PFSK-1 (cell line): ENCODE measurements at regions not wholly inside any gene's neighbourhood (a gene's known extent, or its start where the extent isn't known, plus 50 kb on each side); places are given as distances from the start of the nearest gene placed in this dataset.

Experiments
- FOXP2 ChIP-seq: optimal IDR thresholded peaks from 2 replicates; pipeline ENCODE3; 2011; ENCODE audit warnings: borderline replicate concordance, control low read depth, inconsistent platforms; ENCODE audit not compliant: insufficient read depth; ENCODE audit errors: extremely low read length, extremely low read depth
- POLR2AphosphoS5 ChIP-seq: IDR thresholded peaks from 2 replicates; pipeline ENCODE4 v1.6.1; 2012; ENCODE audit warnings: low read depth, mild to moderate bottlenecking, control low read depth, low read length, moderate library complexity
- SIN3A ChIP-seq: IDR thresholded peaks from 2 replicates; pipeline ENCODE4 v1.6.1; 2012; ENCODE audit warnings: mild to moderate bottlenecking, low read length, moderate library complexity, borderline replicate concordance; ENCODE audit not compliant: insufficient read depth
- TAF1 ChIP-seq: IDR thresholded peaks from 2 replicates; pipeline ENCODE4 v1.6.1; 2012; ENCODE audit warnings: low read length, control low read depth, borderline replicate concordance; ENCODE audit not compliant: insufficient read depth
- TF ChIP-seq, protein P1 (sequence below), 2 experiments: IDR thresholded peaks; 2 replicates each; pipeline versions ENCODE4 v1.6.1 to v1.8.0; 2011 to 2012; ENCODE audit warnings: low read depth in 2 of 2, low read length in 2 of 2, control low read depth in 1 of 2, inconsistent platforms in 1 of 2, mild to moderate bottlenecking in 1 of 2, moderate library complexity in 1 of 2; ENCODE audit not compliant: insufficient read depth in 1 of 2

DNA sequence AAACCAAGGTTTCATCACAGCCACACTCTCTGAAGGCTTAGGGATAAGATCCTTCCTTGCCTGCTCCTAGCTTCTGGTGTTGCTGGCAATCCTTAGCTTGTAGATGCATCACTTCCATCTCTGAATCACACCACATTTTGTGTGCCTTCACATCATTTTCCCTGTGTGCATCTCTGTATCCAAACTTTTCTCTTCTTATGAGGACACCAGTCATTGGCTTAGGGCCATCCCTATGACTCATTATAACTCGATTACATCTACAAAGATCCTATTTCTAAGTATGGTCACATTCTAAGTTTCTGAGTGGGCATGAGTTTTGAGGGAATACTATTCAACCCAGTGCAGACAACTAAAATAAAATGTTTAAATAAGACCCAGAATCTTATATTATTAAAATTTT, 121.7 kb downstream of the C7orf25 start:
- TF ChIP-seq FOXP2 (no peak), POLR2AphosphoS5 (no peak), TAF1 (no peak), SIN3A (no peak)

DNA sequence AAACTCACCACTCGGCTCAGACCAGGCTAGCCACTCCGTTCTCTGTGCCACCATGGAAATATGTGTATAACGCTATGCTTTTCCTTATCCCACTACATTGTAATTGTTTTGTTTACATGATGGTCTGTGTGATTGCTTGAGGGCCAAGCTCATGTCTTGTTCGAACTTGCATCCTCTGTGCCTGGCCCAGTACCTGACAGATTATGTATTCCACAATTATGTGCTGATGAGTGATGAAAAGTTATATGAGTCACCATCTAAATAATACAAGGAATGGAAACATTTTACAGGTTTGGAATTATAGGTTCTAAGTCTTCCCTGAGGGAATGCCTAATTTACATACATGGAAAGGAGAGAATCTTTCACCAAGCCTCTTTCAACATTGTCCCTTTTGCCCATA, 137.4 kb downstream of the C7orf25 start:
- no peak for TF ChIP-seq POLR2AphosphoS5
- TF ChIP-seq, protein P1, sequence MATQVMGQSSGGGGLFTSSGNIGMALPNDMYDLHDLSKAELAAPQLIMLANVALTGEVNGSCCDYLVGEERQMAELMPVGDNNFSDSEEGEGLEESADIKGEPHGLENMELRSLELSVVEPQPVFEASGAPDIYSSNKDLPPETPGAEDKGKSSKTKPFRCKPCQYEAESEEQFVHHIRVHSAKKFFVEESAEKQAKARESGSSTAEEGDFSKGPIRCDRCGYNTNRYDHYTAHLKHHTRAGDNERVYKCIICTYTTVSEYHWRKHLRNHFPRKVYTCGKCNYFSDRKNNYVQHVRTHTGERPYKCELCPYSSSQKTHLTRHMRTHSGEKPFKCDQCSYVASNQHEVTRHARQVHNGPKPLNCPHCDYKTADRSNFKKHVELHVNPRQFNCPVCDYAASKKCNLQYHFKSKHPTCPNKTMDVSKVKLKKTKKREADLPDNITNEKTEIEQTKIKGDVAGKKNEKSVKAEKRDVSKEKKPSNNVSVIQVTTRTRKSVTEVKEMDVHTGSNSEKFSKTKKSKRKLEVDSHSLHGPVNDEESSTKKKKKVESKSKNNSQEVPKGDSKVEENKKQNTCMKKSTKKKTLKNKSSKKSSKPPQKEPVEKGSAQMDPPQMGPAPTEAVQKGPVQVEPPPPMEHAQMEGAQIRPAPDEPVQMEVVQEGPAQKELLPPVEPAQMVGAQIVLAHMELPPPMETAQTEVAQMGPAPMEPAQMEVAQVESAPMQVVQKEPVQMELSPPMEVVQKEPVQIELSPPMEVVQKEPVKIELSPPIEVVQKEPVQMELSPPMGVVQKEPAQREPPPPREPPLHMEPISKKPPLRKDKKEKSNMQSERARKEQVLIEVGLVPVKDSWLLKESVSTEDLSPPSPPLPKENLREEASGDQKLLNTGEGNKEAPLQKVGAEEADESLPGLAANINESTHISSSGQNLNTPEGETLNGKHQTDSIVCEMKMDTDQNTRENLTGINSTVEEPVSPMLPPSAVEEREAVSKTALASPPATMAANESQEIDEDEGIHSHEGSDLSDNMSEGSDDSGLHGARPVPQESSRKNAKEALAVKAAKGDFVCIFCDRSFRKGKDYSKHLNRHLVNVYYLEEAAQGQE (IDR thresholded peaks at IDR 0.05; ENCODE audit: insufficient read depth in 1 of 2, low read depth in 2 of 2, low read length in 2 of 2) = no peak
- no peak for TF ChIP-seq SIN3A
- no peak for TF ChIP-seq FOXP2
- TF ChIP-seq TAF1 = no peak

DNA sequence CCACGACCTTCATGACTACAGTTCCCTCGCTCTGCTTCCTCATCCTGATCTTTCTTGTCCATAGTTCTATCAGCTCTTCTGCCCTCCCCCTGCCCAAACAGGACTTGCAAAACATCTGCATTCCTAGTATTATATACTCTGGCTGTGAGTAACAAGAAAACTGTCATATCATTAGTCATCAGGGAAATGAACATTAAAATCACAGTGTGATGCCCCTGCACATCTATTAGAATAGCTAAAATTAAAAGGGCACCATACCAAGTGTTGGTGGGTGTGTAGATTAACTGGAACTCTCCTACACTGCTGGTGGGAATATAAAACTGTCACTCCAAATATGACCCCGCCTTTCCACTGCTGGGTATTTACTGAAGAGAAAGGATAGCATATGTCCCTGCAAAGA, 141.8 kb downstream of the C7orf25 start:
- no peak for TF ChIP-seq TAF1
- no peak for TF ChIP-seq POLR2AphosphoS5
- no peak for TF ChIP-seq SIN3A
- TF ChIP-seq, protein P1 (IDR thresholded peaks at IDR 0.05; ENCODE audit: insufficient read depth in 1 of 2, low read depth in 2 of 2, low read length in 2 of 2) = no peak
- no peak for TF ChIP-seq FOXP2

DNA sequence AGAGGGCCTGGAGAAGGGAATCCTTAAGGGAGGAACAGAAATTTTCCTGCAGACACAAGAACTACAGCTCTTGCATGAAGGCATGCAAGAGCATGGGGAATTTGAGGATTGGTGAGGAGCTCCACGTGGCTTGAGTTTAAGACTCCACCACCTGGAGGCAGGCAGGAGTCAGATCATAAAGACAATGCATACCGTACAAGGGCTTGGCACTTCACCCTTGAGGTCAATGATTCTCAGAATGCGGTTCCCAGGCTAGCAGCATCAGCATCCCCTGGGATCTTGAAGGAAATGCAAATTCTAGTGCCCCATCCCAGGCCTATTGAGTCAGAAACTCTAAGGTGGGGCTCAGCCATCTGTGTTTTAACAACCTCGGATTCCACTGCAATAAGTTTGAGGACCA, 143.8 kb downstream of the C7orf25 start:
- no peak for TF ChIP-seq FOXP2
- TF ChIP-seq, protein P1 (IDR thresholded peaks at IDR 0.05; ENCODE audit: insufficient read depth in 1 of 2, low read depth in 2 of 2, low read length in 2 of 2) = no peak

DNA sequence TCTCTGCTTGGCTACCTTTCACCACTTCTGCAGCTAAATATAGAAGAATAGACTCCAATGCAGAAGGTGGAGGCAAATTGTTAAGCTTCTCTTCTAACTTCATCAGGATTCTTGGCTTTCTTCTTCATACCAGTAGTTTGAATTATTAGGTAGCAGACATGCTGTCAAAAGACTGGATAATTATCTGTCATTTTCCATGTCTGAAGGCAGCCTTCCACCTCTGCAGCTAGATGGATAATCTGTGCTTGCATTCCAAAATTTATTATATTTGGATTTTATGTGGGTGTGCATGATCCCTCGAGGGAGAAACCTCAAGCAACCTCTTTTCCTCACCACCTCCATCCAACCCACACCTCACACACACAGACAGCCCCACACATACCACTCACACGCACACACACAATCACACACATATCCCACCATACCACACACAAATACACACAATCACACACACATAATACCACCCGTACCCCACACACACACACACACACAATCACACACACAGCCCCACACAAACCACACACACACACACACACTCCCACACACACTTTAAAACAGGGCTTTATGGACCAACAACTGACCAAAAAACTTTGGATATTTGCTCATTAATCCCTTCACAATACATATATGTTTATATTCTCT, 145.0 kb downstream of the C7orf25 start:
- TF ChIP-seq TAF1 = no peak
- TF ChIP-seq FOXP2 = no peak
- TF ChIP-seq, protein P1 (IDR thresholded peaks at IDR 0.05; ENCODE audit: insufficient read depth in 1 of 2, low read depth in 2 of 2, low read length in 2 of 2) = no peak
